Naive thymus-derived CD4-positive, alpha-beta T cell (primary cell): ENCODE measurements at regions not wholly inside any gene's neighbourhood (a gene's known extent, or its start where the extent isn't known, plus 50 kb on each side); places are given as distances from the start of the nearest gene placed in this dataset.

Experiments
- ATAC-seq: fragments of 150-1000 bp; cut with Tn5 transposase; 2 replicates; pipeline ENCODE4 v1.10.0; 2021; ENCODE audit warnings: mild to moderate bottlenecking, moderate library complexity
- CTCF ChIA-PET: fragments of 350-600 bp; sonication (Branson Sonifier 250); formaldehyde crosslinking; loops from one replicate; lab custom pipeline; 2021; ENCODE audit warnings: antibody characterized with exemption; lab: Charles Lee
- POLR2A ChIA-PET: fragments of 350-600 bp; sonication (Branson Sonifier 250); formaldehyde crosslinking; loops from one replicate; lab custom pipeline; 2021; ENCODE audit warnings: antibody characterized with exemption, inconsistent platforms; lab: Charles Lee
- DNase-seq, 9 donors: peaks; one replicate each; pipeline versions ENCODE4 v3.0.0 to v3.0.0-alpha.2; 2020 to 2022; ENCODE audit warnings: mixed read lengths in 1 of 9
- H3K27ac ChIP-seq: one replicate; pipeline ENCODE4 v1.7.0; 2013; ENCODE audit warnings: mild to moderate bottlenecking, low read depth, low read length, moderate library complexity
- H3K27me3 ChIP-seq, 2 donors: one replicate each; pipeline ENCODE4 v1.7.0; 2013; ENCODE audit warnings: low read length in 2 of 2, mild to moderate bottlenecking in 2 of 2, moderate library complexity in 2 of 2; ENCODE audit not compliant: control insufficient read depth in 2 of 2, insufficient read depth in 2 of 2
- H3K36me3 ChIP-seq, 3 experiments: 1 replicate in 2 of 3; 2 replicates in 1 of 3; pipeline ENCODE4 v1.7.0; 2013; ENCODE audit warnings: low read length in 3 of 3, mild to moderate bottlenecking in 3 of 3, moderate library complexity in 1 of 3; ENCODE audit not compliant: insufficient read depth in 3 of 3, control insufficient read depth in 2 of 3
- H3K4me1 ChIP-seq, 2 donors: one replicate each; pipeline ENCODE4 v1.7.0; 2013; ENCODE audit warnings: low read length in 2 of 2, mild to moderate bottlenecking in 2 of 2, moderate library complexity in 1 of 2; ENCODE audit not compliant: control insufficient read depth in 2 of 2, insufficient read depth in 2 of 2
- H3K4me3 ChIP-seq: 2 replicates; pipeline ENCODE4 v1.7.0; 2013; ENCODE audit warnings: mild to moderate bottlenecking, low read length
- H3K9me3 ChIP-seq, 3 experiments: 1 replicate in 2 of 3; 2 replicates in 1 of 3; pipeline ENCODE4 v1.7.0; 2013; ENCODE audit warnings: low read length in 3 of 3; ENCODE audit not compliant: control insufficient read depth in 2 of 3
- H3K27ac Mint-ChIP-seq, 9 donors: one replicate each; pipeline ENCODE4 v1.8.0; 2020 to 2022; ENCODE audit warnings: mixed read lengths in 9 of 9, mild to moderate bottlenecking in 8 of 9, moderate library complexity in 5 of 9, inconsistent platforms in 2 of 9
- H3K27me3 Mint-ChIP-seq, 5 donors: one replicate each; pipeline ENCODE4 v1.8.0; 2021 to 2022; ENCODE audit warnings: mixed read lengths in 5 of 5, mild to moderate bottlenecking in 1 of 5
- H3K36me3 Mint-ChIP-seq, 5 donors: one replicate each; pipeline ENCODE4 v1.8.0; 2020 to 2022; ENCODE audit warnings: mixed read lengths in 5 of 5, mild to moderate bottlenecking in 3 of 5, inconsistent platforms in 1 of 5
- H3K4me1 Mint-ChIP-seq, 7 donors: one replicate each; pipeline ENCODE4 v1.8.0; 2020 to 2022; ENCODE audit warnings: mixed read lengths in 7 of 7, mild to moderate bottlenecking in 3 of 7, inconsistent platforms in 1 of 7
- H3K4me3 Mint-ChIP-seq, 10 donors: one replicate each; pipeline ENCODE4 v1.8.0; 2020 to 2022; ENCODE audit warnings: mild to moderate bottlenecking in 10 of 10, mixed read lengths in 10 of 10, moderate library complexity in 6 of 10, inconsistent platforms in 2 of 10
- H3K9me3 Mint-ChIP-seq, 11 donors: one replicate each; pipeline ENCODE4 v1.8.0; 2020 to 2022; ENCODE audit warnings: mixed read lengths in 11 of 11, mild to moderate bottlenecking in 4 of 11, inconsistent platforms in 1 of 11, moderate library complexity in 1 of 11
- intact Hi-C, 2 donors: fragments of 100-400 bp; cut with micrococcal nuclease; formaldehyde crosslinking; loops; one replicate each; pipeline ENCODE4 v1.15.1; 2023

DNA sequence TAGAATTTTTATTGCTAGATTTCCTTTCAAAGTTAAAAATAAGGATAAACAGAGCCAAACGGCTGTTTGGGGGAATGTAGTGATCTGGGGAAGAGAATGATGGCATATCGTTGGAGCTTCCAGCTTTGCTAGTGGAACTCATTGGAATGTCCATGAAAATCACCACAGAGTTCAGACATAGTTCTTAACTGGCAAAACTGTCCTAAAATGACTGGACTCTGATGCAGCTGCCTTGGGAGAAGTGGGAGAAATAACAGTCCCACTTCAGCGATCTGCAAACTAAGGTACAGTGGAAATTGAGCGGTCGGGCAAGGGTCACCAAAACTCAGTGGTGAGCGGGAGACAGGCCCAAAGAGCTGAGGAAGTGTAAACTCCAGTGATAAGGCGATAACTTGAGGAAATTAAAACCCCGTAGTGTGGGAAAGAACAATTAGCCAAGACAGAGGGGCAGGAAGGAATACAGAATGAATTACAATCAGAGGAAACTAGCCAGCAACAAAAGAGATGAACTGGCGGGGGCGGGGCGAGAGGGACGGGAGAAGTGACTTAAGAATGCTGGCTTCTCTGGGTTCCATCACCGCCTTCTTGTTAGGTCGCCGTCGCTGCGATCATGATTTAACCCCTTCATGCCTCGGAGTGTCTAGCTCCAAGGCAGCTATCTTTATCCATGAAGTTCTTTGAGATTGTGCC, 89.8 kb upstream of the ARHGAP29 start:
- no peak for DNase-seq
- ATAC-seq: no peak
- H3K4me3 ChIP-seq: no peak overlapping the region
- H3K36me3 Mint-ChIP-seq: no peaks in the 10 kb centered on the region
- H3K9me3 Mint-ChIP-seq: no peaks in the 10 kb centered on the region
- H3K27me3 Mint-ChIP-seq: peaks cover 43 to 63% (median 49%) of the 10 kb centered on the region in 5 donors
- POLR2A ChIA-PET: interaction anchor here (0.6 kb wide), 1 partner anchor 118 kb away, joined by 4 read pairs; no protein-coding TSS in a partner anchor
- no peak overlapping the region for H3K27ac ChIP-seq
- no peaks in the 10 kb centered on the region for H3K4me1 ChIP-seq
- no peaks in the 10 kb centered on the region for H3K36me3 ChIP-seq
- CTCF ChIA-PET: no interaction called here
- H3K4me3 Mint-ChIP-seq: no peak overlapping the region
- no peaks in the 10 kb centered on the region for H3K9me3 ChIP-seq
- peak overlapping the region in 1 of 9 donors; percentile 50 for H3K27ac Mint-ChIP-seq
- H3K4me1 Mint-ChIP-seq: peaks cover 3 to 13% (median 5%) of the 10 kb centered on the region in 7 donors
- H3K27me3 ChIP-seq: peaks cover 0 to 3% of the 10 kb centered on the region in 2 donors
- intact Hi-C loops: no loop called here

DNA sequence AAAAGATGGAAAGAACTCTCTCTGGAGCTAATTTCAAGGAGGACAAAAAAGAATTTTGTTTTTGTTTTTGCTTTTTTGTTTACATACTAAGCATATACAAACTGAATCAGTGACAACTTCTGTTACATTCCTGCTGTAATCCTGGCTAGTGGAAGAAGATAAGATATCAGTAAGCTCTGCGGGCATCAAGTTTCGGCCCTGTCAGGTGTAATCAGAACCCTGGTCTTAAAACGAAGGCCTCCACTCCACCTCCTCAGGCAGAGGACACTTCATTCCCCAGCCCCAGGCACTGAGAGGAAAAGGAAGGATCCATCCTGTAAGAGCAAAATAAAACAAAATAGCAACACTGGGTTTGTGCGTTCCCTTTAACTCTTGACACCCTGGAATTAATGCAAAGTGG, 88.9 kb upstream of the ARHGAP29 start:
- no peaks in the 10 kb centered on the region for H3K9me3 Mint-ChIP-seq
- no peaks in the 10 kb centered on the region for H3K9me3 ChIP-seq
- H3K36me3 ChIP-seq: no peaks in the 10 kb centered on the region
- DNase-seq (no peak), ATAC-seq (no peak)
- no peaks in the 10 kb centered on the region for H3K36me3 Mint-ChIP-seq
- no peak overlapping the region for H3K27ac Mint-ChIP-seq
- peaks cover 3 to 13% (median 5%) of the 10 kb centered on the region in 7 donors for H3K4me1 Mint-ChIP-seq
- H3K4me3 ChIP-seq: no peak overlapping the region
- H3K27me3 Mint-ChIP-seq: peaks cover 44 to 59% (median 49%) of the 10 kb centered on the region in 5 donors
- H3K27me3 ChIP-seq: peaks cover 0 to 3% of the 10 kb centered on the region in 2 donors
- ChIA-PET POLR2A (no interaction called here), CTCF (interaction anchor here (0.6 kb wide), 1 partner anchor 267 kb away, joined by 4 read pairs; no protein-coding TSS in a partner anchor)
- no peaks in the 10 kb centered on the region for H3K4me1 ChIP-seq
- no peak overlapping the region for H3K4me3 Mint-ChIP-seq
- no peak overlapping the region for H3K27ac ChIP-seq
- intact Hi-C loops: no loop called here

DNA sequence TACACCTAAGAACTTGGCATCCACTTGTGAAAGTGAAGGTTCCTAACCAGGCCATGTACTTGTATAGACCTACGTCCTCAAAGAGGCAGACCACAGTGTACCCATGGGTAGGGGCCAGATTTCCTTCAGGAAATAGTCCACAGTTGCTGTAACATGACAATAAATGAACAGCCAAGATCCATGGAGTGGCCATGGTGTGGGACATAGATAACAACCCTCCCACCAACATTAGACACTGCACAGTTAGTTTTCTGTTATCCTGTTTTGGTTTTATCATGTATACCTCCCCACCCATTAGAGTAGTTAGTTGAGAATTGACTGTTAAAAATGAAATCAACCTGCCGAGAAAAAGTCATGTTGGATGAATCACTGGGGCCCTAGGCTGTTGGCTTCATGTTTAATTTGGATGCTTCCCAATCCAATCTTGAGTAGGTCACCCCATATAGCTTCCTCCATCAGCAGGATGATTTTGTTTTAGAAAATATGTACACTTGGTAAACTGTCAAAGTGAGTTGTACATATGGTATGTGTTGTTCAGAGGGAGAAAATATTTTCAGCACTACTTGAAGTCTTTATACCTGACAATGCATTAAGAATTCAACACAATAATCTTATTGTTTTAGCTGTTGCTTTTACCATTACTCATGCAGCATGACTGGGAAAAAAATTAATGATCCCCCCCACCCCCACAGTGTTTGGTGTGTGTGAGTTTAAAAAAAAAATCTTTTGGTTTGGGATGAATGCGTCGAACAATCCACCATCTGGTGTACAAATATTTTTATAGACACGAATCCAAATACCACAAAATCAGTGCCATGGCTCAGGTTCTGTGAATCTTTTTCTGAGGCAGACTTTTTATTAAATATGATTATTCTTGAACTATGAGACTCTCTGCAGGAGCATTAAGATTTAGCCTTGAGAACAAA, 88.3 kb upstream of the ARHGAP29 start:
- Histone ChIP-seq H3K27me3 (peaks cover 0 to 3% of the 10 kb centered on the region in 2 donors), H3K4me1 (no peaks in the 10 kb centered on the region), H3K36me3 (no peaks in the 10 kb centered on the region), H3K9me3 (no peaks in the 10 kb centered on the region), H3K4me3 (no peak overlapping the region), H3K27ac (no peak overlapping the region)
- Mint-ChIP-seq H3K9me3 (no peaks in the 10 kb centered on the region), H3K4me3 (no peak overlapping the region), H3K4me1 (peaks cover 3 to 13% (median 5%) of the 10 kb centered on the region in 7 donors), H3K27me3 (peaks cover 42 to 59% (median 46%) of the 10 kb centered on the region in 5 donors), H3K27ac (no peak overlapping the region), H3K36me3 (no peaks in the 10 kb centered on the region)
- CTCF ChIA-PET: interaction anchor here (0.6 kb wide), 1 partner anchor 266 kb away, joined by 4 read pairs; no protein-coding TSS in a partner anchor
- ATAC-seq: no peak
- intact Hi-C loops: no loop called here
- DNase-seq: no peak
- POLR2A ChIA-PET: no interaction called here

DNA sequence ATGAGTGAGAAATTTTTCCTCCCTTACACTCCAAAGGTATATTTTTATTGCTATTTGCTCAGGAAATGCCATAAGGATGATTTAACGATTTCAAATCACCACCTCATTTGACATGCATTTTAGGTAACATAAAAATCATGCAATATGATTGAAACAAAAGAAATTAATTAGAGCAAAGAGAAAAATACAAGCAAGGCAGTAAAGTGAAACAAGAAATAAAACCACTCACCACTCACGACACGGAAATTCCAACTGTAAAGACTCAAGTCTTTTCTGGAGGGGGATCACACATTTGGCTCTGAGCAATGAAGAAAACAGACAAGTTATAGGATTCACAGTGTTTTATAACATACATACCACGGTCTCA, 86.8 kb upstream of the ARHGAP29 start:
- ChIA-PET CTCF (no interaction called here), POLR2A (no interaction called here)
- H3K4me1 ChIP-seq: no peaks in the 10 kb centered on the region
- H3K27ac ChIP-seq: no peak overlapping the region
- Mint-ChIP-seq H3K27ac (no peak overlapping the region), H3K36me3 (no peaks in the 10 kb centered on the region), H3K9me3 (no peaks in the 10 kb centered on the region), H3K27me3 (peaks cover 34 to 50% (median 44%) of the 10 kb centered on the region in 5 donors), H3K4me1 (peaks cover 0 to 6% (median 5%) of the 10 kb centered on the region in 7 donors), H3K4me3 (no peak overlapping the region)
- H3K36me3 ChIP-seq: no peaks in the 10 kb centered on the region
- intact Hi-C loops: no loop called here
- H3K9me3 ChIP-seq: no peaks in the 10 kb centered on the region
- peaks cover 0 to under 1% of the 10 kb centered on the region in 2 donors for H3K27me3 ChIP-seq
- H3K4me3 ChIP-seq: no peak overlapping the region
- DNase-seq (no peak), ATAC-seq (no peak)

DNA sequence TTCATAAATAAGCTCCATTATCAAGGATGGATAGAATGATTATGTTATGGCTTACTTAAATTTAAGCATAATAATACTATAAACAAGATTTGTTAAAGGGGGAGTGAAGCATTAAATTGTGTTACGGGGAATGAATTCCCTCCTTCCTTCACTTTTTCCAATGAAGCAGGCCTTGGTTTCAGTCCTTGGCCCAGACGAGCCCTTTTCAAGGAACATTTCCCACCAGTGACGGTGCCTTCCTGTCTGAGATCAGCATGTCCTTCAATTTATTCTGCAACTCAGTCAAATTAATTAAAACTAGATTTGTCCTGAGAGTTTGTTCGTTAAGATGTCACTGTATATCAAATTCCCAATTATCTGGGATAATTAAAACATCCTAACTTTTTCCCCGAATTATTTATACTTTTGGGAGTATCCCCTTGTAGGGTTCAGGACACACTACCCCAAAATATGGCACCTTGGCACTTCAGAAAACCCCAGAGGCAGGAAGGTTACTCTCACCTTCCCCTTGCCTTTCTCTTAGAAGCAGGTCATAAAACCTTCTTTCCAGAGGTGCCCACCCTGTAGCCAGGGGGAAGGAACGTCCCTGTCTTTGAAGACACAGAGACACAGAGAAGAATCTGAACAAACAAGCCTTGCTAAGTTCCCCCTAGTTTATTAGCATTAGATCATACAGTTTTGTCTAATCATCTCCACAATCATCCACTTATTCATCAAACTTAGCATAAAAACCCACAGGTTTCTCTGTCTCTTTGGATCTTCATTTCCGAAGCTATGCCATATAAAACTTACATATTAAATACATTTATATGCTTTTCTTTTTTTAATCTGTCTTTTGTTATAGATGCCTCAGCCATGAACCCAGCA, 86.2 kb upstream of the ARHGAP29 start:
- Histone ChIP-seq H3K27me3 (no peaks in the 10 kb centered on the region), H3K36me3 (no peaks in the 10 kb centered on the region), H3K4me3 (no peak overlapping the region), H3K4me1 (no peaks in the 10 kb centered on the region), H3K9me3 (no peaks in the 10 kb centered on the region), H3K27ac (no peak overlapping the region)
- H3K4me3 Mint-ChIP-seq: no peak overlapping the region
- no peaks in the 10 kb centered on the region for H3K9me3 Mint-ChIP-seq
- H3K4me1 Mint-ChIP-seq: peaks cover 0 to 6% (median 5%) of the 10 kb centered on the region in 7 donors
- H3K27me3 Mint-ChIP-seq: peaks cover 29 to 47% (median 41%) of the 10 kb centered on the region in 5 donors
- CTCF ChIA-PET: interaction anchor here (0.6 kb wide), 1 partner anchor 103 kb away, joined by 3 read pairs; no protein-coding TSS in a partner anchor
- DNase-seq (no peak), ATAC-seq (no peak)
- intact Hi-C loops: no loop called here
- H3K27ac Mint-ChIP-seq: no peak overlapping the region
- POLR2A ChIA-PET: no interaction called here
- no peaks in the 10 kb centered on the region for H3K36me3 Mint-ChIP-seq

DNA sequence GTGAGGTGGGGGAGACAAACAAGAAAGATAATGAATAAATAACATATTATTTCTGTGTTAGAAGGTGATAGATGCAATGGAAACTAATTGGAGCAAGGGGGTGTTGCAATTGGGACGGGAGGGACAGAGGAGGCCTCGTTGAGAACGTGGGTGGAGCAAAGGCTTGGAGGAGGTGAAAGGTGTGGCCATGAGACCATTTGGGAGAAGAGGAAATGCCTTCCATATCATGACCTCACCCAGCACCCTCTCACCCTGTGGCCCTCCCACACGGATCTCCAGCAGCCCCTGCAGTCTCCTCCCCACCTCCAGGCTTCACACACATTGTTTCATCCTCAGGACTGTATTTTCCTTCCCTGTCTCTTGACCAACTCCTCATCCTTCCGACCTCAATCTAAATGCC, 85.3 kb upstream of the ARHGAP29 start:
- ATAC-seq: no peak
- POLR2A ChIA-PET: no interaction called here
- no peak overlapping the region for H3K4me3 ChIP-seq
- Mint-ChIP-seq H3K4me3 (no peak overlapping the region), H3K27ac (no peak overlapping the region), H3K9me3 (no peaks in the 10 kb centered on the region), H3K36me3 (no peaks in the 10 kb centered on the region), H3K4me1 (peaks cover 0 to 6% (median 5%) of the 10 kb centered on the region in 7 donors), H3K27me3 (peaks cover 23 to 39% (median 35%) of the 10 kb centered on the region in 5 donors)
- intact Hi-C loops: no loop called here
- DNase-seq: no peak
- CTCF ChIA-PET: no interaction called here
- no peaks in the 10 kb centered on the region for H3K36me3 ChIP-seq
- H3K27me3 ChIP-seq: no peaks in the 10 kb centered on the region
- no peaks in the 10 kb centered on the region for H3K9me3 ChIP-seq
- no peak overlapping the region for H3K27ac ChIP-seq
- no peaks in the 10 kb centered on the region for H3K4me1 ChIP-seq
